ENCODE measurements at regions not wholly inside any gene's neighbourhood (a gene's known extent, or its start where the extent isn't known, plus 50 kb on each side); places are given as distances from the start of the nearest gene placed in this dataset.
A peak's percentile ranks its signal among the peaks of the same experiment; 100 is the strongest.

- no peak overlapping the region for H3K27ac ChIP-seq
- no peak overlapping the region for H3K4me3 ChIP-seq
These were observed 215.6 kb upstream of the DMAC1 start for GRCh38 chr9:8014997-8015682.

DNA sequence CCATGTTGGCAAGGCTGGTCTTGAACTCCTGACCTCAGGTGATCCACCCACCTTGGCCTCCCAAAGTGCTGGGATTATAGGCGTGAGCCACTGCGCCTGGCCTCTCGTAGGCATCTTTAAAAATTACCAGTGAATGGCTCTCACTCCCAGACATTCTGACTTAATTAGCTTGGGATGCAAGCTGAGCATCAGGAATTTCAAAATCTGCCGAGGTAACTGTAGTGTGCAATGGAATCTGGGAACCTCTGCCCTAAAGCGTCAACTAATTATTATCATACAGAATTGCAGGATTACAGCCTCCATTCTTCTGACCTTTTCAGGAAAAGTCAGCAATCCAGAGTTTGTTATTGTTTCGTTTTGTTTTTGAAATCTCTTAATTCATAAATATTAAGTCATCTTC, 213.4 kb upstream of the DMAC1 start:
- Histone ChIP-seq H3K27ac (no peak overlapping the region), H3K4me3 (no peak overlapping the region)

DNA sequence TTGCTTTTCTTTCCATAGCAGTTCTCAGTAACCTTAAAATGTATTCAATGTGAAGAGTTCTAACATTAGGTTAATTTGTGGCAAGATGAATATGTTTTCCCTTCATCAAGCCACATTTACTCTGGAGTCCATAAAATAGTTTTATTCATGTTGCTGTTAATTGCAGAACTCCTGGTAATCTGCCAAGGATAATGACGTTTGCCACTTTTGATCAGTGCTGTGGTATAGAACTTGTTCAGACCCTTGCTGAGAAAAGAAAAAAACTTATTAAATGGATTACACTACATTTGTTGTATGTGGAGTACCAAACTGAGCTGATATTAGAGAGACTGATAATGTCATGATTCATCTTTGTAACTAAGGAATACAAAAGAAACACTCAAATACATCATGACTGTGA, 212.4 kb upstream of the DMAC1 start:
- Histone ChIP-seq H3K4me3 (no peak overlapping the region), H3K27ac (no peak overlapping the region)

DNA sequence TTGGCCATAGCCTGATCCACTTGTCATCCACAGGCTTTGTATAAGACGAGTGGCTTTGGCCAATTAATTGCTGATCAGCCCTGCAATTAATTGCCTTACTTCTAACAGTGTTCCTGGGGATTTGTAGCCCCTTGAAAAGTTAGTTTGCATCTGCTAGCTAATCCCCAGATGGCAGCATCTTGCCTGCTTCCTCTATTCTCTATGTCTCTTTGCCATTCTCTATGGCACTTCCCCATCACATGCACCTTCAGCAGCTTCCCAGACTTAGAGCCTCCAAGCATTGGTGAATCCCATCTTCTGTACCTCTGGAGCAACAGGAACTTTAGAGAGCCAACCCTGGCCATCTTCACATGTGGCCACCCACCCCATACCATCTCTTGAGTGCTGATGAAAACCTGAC, 197.0 kb upstream of the DMAC1 start:
- no peak overlapping the region for H3K4me3 ChIP-seq
- no peak overlapping the region for H3K27ac ChIP-seq

GRCh38 chr9:7988644-7989280, 189.2 kb upstream of the DMAC1 start:
- no peak overlapping the region for H3K4me3 ChIP-seq
- no peak overlapping the region for H3K27ac ChIP-seq

GRCh38 chr9:7984692-7985091, 185.1 kb upstream of the DMAC1 start:
- no peak overlapping the region for H3K4me3 ChIP-seq

GRCh38 chr9:7984203-7984602, 184.6 kb upstream of the DMAC1 start:
- no peak overlapping the region for H3K27ac ChIP-seq
- no peak overlapping the region for H3K4me3 ChIP-seq

More at GRCh38 chr9:7984692-7985091, 185.1 kb upstream of the DMAC1 start:
- no peak overlapping the region for H3K27ac ChIP-seq

GRCh38 chr9:7983490-7983889, 183.9 kb upstream of the DMAC1 start:
- Histone ChIP-seq H3K27ac (no peak overlapping the region), H3K4me3 (no peak overlapping the region)

DNA sequence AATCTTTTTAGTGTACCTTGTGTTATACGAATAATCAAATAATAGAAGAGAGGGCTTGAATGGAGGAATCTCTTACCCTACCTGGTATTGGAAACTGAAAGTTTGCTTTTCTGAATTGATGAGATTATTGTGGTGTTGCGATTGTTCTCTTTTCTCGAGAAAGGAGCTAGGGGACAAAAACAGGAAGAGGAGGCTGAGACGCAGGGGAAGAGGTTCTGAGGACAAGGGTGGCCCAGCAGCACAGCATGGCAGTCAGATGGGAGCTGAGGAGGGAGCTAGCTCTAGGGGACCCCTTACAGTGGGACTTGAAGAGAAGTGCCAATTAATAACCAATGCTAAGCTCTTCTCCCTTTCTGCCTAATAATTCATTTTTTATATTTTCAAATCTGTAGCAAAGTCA, 183.3 kb upstream of the DMAC1 start:
- Histone ChIP-seq H3K4me3 (no peak overlapping the region), H3K27ac (no peak overlapping the region)

- Histone ChIP-seq H3K27ac (no peak overlapping the region), H3K4me3 (no peak overlapping the region)
These were observed 181.2 kb upstream of the DMAC1 start for GRCh38 chr9:7980691-7981289.

GRCh38 chr9:7980041-7980440, 180.5 kb upstream of the DMAC1 start:
- Histone ChIP-seq H3K4me3 (no peak overlapping the region), H3K27ac (no peak overlapping the region)

- H3K4me3 ChIP-seq, result no peak overlapping the region
- H3K27ac ChIP-seq, result no peak overlapping the region
These were observed 180.0 kb upstream of the DMAC1 start for GRCh38 chr9:7979611-7980010.

DNA sequence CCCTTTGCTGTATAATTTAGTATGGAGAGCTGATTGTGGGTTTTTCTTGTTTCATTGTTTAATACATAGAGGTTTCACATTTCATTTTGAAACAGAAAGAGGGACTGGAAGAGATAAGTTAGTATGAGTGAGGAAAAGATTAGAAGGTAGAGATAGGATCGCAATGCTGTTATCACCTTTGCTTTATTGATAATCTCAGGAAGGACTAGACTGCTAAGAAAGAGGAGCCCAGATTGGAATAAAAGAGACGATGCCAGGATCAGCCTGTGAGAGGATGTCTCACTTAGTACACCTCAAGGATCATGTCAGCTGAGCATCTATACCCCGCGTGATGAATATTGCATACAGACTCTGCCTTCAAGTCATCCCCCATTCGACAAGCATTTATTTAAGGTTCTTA, 178.0 kb upstream of the DMAC1 start:
- Histone ChIP-seq H3K27ac (no peak overlapping the region), H3K4me3 (no peak overlapping the region)

DNA sequence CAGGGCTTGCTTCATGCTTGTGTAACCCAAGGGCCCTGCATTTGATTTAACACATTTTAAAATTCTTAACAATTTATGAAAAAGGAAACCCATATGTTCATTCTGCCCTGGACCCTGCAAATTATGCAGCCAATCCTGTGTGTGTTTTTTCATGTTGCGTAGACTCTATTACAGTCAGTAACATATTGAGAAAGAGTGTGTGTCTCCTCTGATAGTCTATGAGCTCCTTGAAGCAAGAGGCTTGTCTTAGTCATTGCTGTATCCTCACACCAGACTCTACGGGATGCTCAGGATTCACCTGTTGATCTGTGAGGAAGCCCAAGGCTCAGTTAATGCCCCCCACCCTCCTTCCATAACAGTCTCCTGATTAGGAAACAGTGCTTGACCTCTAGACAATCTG, 177.3 kb upstream of the DMAC1 start:
- peak overlapping the region in 1 of 21 experiments; percentile 2 for H3K27ac ChIP-seq

GRCh38 chr9:7976167-7976755, 176.7 kb upstream of the DMAC1 start:
- no peak overlapping the region for H3K4me3 ChIP-seq

More for the DNA sequence above, 177.3 kb upstream of the DMAC1 start:
- no peak overlapping the region for H3K4me3 ChIP-seq

GRCh38 chr9:7975336-7975735, 175.8 kb upstream of the DMAC1 start:
- Histone ChIP-seq H3K27ac (no peak overlapping the region), H3K4me3 (no peak overlapping the region)

More at GRCh38 chr9:7976167-7976755, 176.7 kb upstream of the DMAC1 start:
- peak overlapping the region in 1 of 21 experiments; percentile 2 for H3K27ac ChIP-seq

- Histone ChIP-seq H3K27ac (no peak overlapping the region), H3K4me3 (no peak overlapping the region)
These were observed 174.9 kb upstream of the DMAC1 start for GRCh38 chr9:7974335-7974960.

- no peak overlapping the region for H3K4me3 ChIP-seq
- no peak overlapping the region for H3K27ac ChIP-seq
These were observed 173.5 kb upstream of the DMAC1 start for GRCh38 chr9:7973123-7973522.

DNA sequence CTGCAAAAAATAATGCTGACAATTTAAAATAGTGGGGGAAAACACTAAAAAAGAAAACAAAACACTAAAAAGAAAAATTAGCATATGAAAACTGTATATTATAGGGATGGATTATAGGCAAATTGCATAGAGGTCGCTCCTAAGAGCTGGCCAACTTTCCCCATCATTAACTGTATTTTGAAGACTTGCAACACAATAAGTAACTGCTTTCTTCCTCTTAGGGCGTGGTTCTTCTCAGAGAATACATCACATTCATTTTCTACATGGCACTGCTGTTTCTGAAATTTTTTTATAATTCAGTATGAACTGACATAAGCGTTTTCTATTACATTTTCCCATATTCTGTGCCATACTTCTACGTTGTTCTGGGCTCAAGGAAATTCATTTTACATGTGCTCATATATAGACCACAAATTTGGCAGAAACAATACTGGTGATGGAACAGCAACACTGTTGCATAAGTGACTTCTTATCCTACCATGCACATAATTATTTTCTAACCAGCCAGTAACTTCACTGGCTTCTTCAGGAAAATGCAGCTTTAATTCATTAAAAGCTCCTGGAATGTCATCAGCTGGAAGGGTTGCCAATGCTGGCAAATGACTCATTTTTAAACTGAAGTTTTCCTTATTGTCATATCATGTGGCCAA, 171.2 kb upstream of the DMAC1 start:
- H3K27ac ChIP-seq, result no peak overlapping the region
- no peak overlapping the region for H3K4me3 ChIP-seq

- H3K4me3 ChIP-seq, result no peak overlapping the region
- H3K27ac ChIP-seq, result no peak overlapping the region
These were observed 169.1 kb upstream of the DMAC1 start for GRCh38 chr9:7968687-7969086.
